ENCODE measurements at regions not wholly inside any gene's neighbourhood (a gene's known extent, or its start where the extent isn't known, plus 50 kb on each side); places are given as distances from the start of the nearest gene placed in this dataset.

- Histone ChIP-seq H4K20me1 (ENCODE audit: insufficient read depth, low read depth, low read length) (no peaks in the 10 kb centered on the region), H3K9ac (ENCODE audit: low read length) (no peak overlapping the region), H3K9me2 (replicated peaks; ENCODE audit: insufficient read depth, low read length) (no peaks in the 10 kb centered on the region), H3K4me1 (ENCODE audit: low read length) (peaks cover 8% of the 10 kb centered on the region), H3K9me3 (ENCODE audit: low read length) (no peaks in the 10 kb centered on the region), H2AFZ (ENCODE audit: low read length) (no peak overlapping the region), H3K27ac (ENCODE audit: low read length) (no peak overlapping the region), H3K4me3 (ENCODE audit: low read length) (no peak overlapping the region), H3K27me3 (ENCODE audit: low read length) (no peaks in the 10 kb centered on the region), H3K79me2 (ENCODE audit: low read length) (no peaks in the 10 kb centered on the region), H3K4me2 (ENCODE audit: low read depth, low read length, poor library complexity, severe bottlenecking) (no peak overlapping the region), H3K36me3 (ENCODE audit: insufficient read depth, low read length) (no peaks in the 10 kb centered on the region)
- DNase-seq: no peak
Measured at GRCh38 chr10:8128511-8128910, 74.0 kb downstream of the GATA3 start.

GRCh38 chr10:8129438-8129837, 75.0 kb downstream of the GATA3 start:
- Histone ChIP-seq H2AFZ (ENCODE audit: low read length) (no peak overlapping the region), H3K4me2 (ENCODE audit: low read depth, low read length, poor library complexity, severe bottlenecking) (no peak overlapping the region), H4K20me1 (ENCODE audit: insufficient read depth, low read depth, low read length) (no peaks in the 10 kb centered on the region), H3K4me1 (ENCODE audit: low read length) (peaks cover 8% of the 10 kb centered on the region), H3K9ac (ENCODE audit: low read length) (no peak overlapping the region), H3K4me3 (ENCODE audit: low read length) (no peak overlapping the region), H3K36me3 (ENCODE audit: insufficient read depth, low read length) (no peaks in the 10 kb centered on the region), H3K27me3 (ENCODE audit: low read length) (no peaks in the 10 kb centered on the region), H3K79me2 (ENCODE audit: low read length) (no peaks in the 10 kb centered on the region), H3K9me2 (replicated peaks; ENCODE audit: insufficient read depth, low read length) (no peaks in the 10 kb centered on the region), H3K9me3 (ENCODE audit: low read length) (no peaks in the 10 kb centered on the region), H3K27ac (ENCODE audit: low read length) (no peak overlapping the region)
- DNase-seq: no peak

GRCh38 chr10:8130973-8131911, 76.8 kb downstream of the GATA3 start:
- no peaks in the 10 kb centered on the region for H4K20me1 ChIP-seq (ENCODE audit: insufficient read depth, low read depth, low read length)
- no peak overlapping the region for H3K27ac ChIP-seq (ENCODE audit: low read length)
- DNase-seq: no peak
- no peaks in the 10 kb centered on the region for H3K9me3 ChIP-seq (ENCODE audit: low read length)
- no peaks in the 10 kb centered on the region for H3K27me3 ChIP-seq (ENCODE audit: low read length)
- H3K9me2 ChIP-seq (replicated peaks; ENCODE audit: insufficient read depth, low read length): no peaks in the 10 kb centered on the region
- no peak overlapping the region for H2AFZ ChIP-seq (ENCODE audit: low read length)
- H3K4me2 ChIP-seq (ENCODE audit: low read depth, low read length, poor library complexity, severe bottlenecking): no peak overlapping the region
- H3K4me1 ChIP-seq (ENCODE audit: low read length): peaks cover 8% of the 10 kb centered on the region
- H3K4me3 ChIP-seq (ENCODE audit: low read length): no peak overlapping the region
- no peaks in the 10 kb centered on the region for H3K36me3 ChIP-seq (ENCODE audit: insufficient read depth, low read length)
- no peak overlapping the region for H3K9ac ChIP-seq (ENCODE audit: low read length)
- H3K79me2 ChIP-seq (ENCODE audit: low read length): no peaks in the 10 kb centered on the region

GRCh38 chr10:8133146-8133545, 78.7 kb downstream of the GATA3 start:
- Histone ChIP-seq H4K20me1 (ENCODE audit: insufficient read depth, low read depth, low read length) (no peaks in the 10 kb centered on the region), H3K9me2 (replicated peaks; ENCODE audit: insufficient read depth, low read length) (no peaks in the 10 kb centered on the region), H3K9ac (ENCODE audit: low read length) (no peak overlapping the region), H3K27ac (ENCODE audit: low read length) (no peak overlapping the region), H3K9me3 (ENCODE audit: low read length) (no peaks in the 10 kb centered on the region), H3K4me3 (ENCODE audit: low read length) (no peak overlapping the region), H3K36me3 (ENCODE audit: insufficient read depth, low read length) (no peaks in the 10 kb centered on the region), H2AFZ (ENCODE audit: low read length) (no peak overlapping the region), H3K79me2 (ENCODE audit: low read length) (no peaks in the 10 kb centered on the region), H3K27me3 (ENCODE audit: low read length) (no peaks in the 10 kb centered on the region), H3K4me2 (ENCODE audit: low read depth, low read length, poor library complexity, severe bottlenecking) (no peak overlapping the region), H3K4me1 (ENCODE audit: low read length) (peaks cover 8% of the 10 kb centered on the region)
- DNase-seq: no peak

GRCh38 chr10:8136736-8137135, 82.2 kb downstream of the GATA3 start:
- Histone ChIP-seq H2AFZ (ENCODE audit: low read length) (no peak overlapping the region), H3K4me1 (ENCODE audit: low read length) (peaks cover 2% of the 10 kb centered on the region), H3K9ac (ENCODE audit: low read length) (no peak overlapping the region), H3K27me3 (ENCODE audit: low read length) (no peaks in the 10 kb centered on the region), H4K20me1 (ENCODE audit: insufficient read depth, low read depth, low read length) (no peaks in the 10 kb centered on the region), H3K36me3 (ENCODE audit: insufficient read depth, low read length) (no peaks in the 10 kb centered on the region), H3K4me2 (ENCODE audit: low read depth, low read length, poor library complexity, severe bottlenecking) (no peak overlapping the region), H3K9me2 (replicated peaks; ENCODE audit: insufficient read depth, low read length) (no peaks in the 10 kb centered on the region), H3K79me2 (ENCODE audit: low read length) (no peaks in the 10 kb centered on the region), H3K4me3 (ENCODE audit: low read length) (no peak overlapping the region), H3K27ac (ENCODE audit: low read length) (no peak overlapping the region), H3K9me3 (ENCODE audit: low read length) (no peaks in the 10 kb centered on the region)
- no peak for DNase-seq

- Histone ChIP-seq H3K36me3 (ENCODE audit: insufficient read depth, low read length) (no peaks in the 10 kb centered on the region), H3K9me2 (replicated peaks; ENCODE audit: insufficient read depth, low read length) (no peaks in the 10 kb centered on the region), H3K79me2 (ENCODE audit: low read length) (no peaks in the 10 kb centered on the region), H3K9ac (ENCODE audit: low read length) (no peak overlapping the region), H3K4me3 (ENCODE audit: low read length) (no peak overlapping the region), H3K9me3 (ENCODE audit: low read length) (no peaks in the 10 kb centered on the region), H2AFZ (ENCODE audit: low read length) (no peak overlapping the region), H3K27ac (ENCODE audit: low read length) (no peak overlapping the region), H3K4me1 (ENCODE audit: low read length) (no peaks in the 10 kb centered on the region), H4K20me1 (ENCODE audit: insufficient read depth, low read depth, low read length) (no peaks in the 10 kb centered on the region), H3K4me2 (ENCODE audit: low read depth, low read length, poor library complexity, severe bottlenecking) (no peak overlapping the region), H3K27me3 (ENCODE audit: low read length) (no peaks in the 10 kb centered on the region)
- DNase-seq: no peak
Measured at GRCh38 chr10:8137272-8137681, 82.8 kb downstream of the GATA3 start.

- H3K27me3 ChIP-seq (ENCODE audit: low read length): no peaks in the 10 kb centered on the region
- no peaks in the 10 kb centered on the region for H3K36me3 ChIP-seq (ENCODE audit: insufficient read depth, low read length)
- H3K9ac ChIP-seq (ENCODE audit: low read length): no peak overlapping the region
- H2AFZ ChIP-seq (ENCODE audit: low read length): no peak overlapping the region
- H3K27ac ChIP-seq (ENCODE audit: low read length): no peak overlapping the region
- H3K79me2 ChIP-seq (ENCODE audit: low read length): no peaks in the 10 kb centered on the region
- no peaks in the 10 kb centered on the region for H3K9me2 ChIP-seq (replicated peaks; ENCODE audit: insufficient read depth, low read length)
- H3K4me1 ChIP-seq (ENCODE audit: low read length): no peaks in the 10 kb centered on the region
- no peaks in the 10 kb centered on the region for H3K9me3 ChIP-seq (ENCODE audit: low read length)
- H3K4me2 ChIP-seq (ENCODE audit: low read depth, low read length, poor library complexity, severe bottlenecking): no peak overlapping the region
- DNase-seq: no peak
- no peaks in the 10 kb centered on the region for H4K20me1 ChIP-seq (ENCODE audit: insufficient read depth, low read depth, low read length)
- no peak overlapping the region for H3K4me3 ChIP-seq (ENCODE audit: low read length)
Measured at GRCh38 chr10:8137726-8138125, 83.2 kb downstream of the GATA3 start.

GRCh38 chr10:8138471-8138870, 84.0 kb downstream of the GATA3 start:
- Histone ChIP-seq H3K36me3 (ENCODE audit: insufficient read depth, low read length) (no peaks in the 10 kb centered on the region), H3K27me3 (ENCODE audit: low read length) (no peaks in the 10 kb centered on the region), H3K79me2 (ENCODE audit: low read length) (no peaks in the 10 kb centered on the region), H2AFZ (ENCODE audit: low read length) (no peak overlapping the region), H3K4me3 (ENCODE audit: low read length) (no peak overlapping the region), H3K4me1 (ENCODE audit: low read length) (no peaks in the 10 kb centered on the region), H3K9me2 (replicated peaks; ENCODE audit: insufficient read depth, low read length) (no peaks in the 10 kb centered on the region), H3K9me3 (ENCODE audit: low read length) (no peaks in the 10 kb centered on the region), H4K20me1 (ENCODE audit: insufficient read depth, low read depth, low read length) (no peaks in the 10 kb centered on the region), H3K9ac (ENCODE audit: low read length) (no peak overlapping the region), H3K27ac (ENCODE audit: low read length) (no peak overlapping the region), H3K4me2 (ENCODE audit: low read depth, low read length, poor library complexity, severe bottlenecking) (no peak overlapping the region)
- DNase-seq: no peak

All from Karpas-422 (cell line).